ENCODE measurements at regions not wholly inside any gene's neighbourhood (a gene's known extent, or its start where the extent isn't known, plus 50 kb on each side); places are given as distances from the start of the nearest gene placed in this dataset.

- TF ChIP-seq CTCF (IDR thresholded peaks at IDR 0.05) (no peak), POLR2A (IDR thresholded peaks at IDR 0.05) (no peak)
Observed at GRCh38 chr4:112896609-112897190, 152.8 kb upstream of the ANK2 start.

Measured in gastroesophageal sphincter (tissue), 3 donors.